A673 (cell line): ENCODE measurements at regions not wholly inside any gene's neighbourhood (a gene's known extent, or its start where the extent isn't known, plus 50 kb on each side); places are given as distances from the start of the nearest gene placed in this dataset.

Source experiments
- EZH2 ChIP-seq: fragments of 200-600 bp; sonication (generic); IDR thresholded peaks from 2 replicates; pipeline ENCODE4 v1.6.1; 2017; ENCODE audit warnings: borderline replicate concordance, low read depth, mild to moderate bottlenecking, mixed read lengths, antibody characterized with exemption, low read length; ENCODE audit not compliant: poor library complexity, severe bottlenecking
- TF ChIP-seq, protein P1 (sequence below): fragments of 300-800, 200-600 bp; sonication (generic); conservative IDR thresholded peaks from 2 replicates; pipeline ENCODE4 v1.5.1; 2017; ENCODE audit warnings: low read depth, mild to moderate bottlenecking, antibody characterized with exemption, low read length, moderate library complexity, mixed read lengths

DNA sequence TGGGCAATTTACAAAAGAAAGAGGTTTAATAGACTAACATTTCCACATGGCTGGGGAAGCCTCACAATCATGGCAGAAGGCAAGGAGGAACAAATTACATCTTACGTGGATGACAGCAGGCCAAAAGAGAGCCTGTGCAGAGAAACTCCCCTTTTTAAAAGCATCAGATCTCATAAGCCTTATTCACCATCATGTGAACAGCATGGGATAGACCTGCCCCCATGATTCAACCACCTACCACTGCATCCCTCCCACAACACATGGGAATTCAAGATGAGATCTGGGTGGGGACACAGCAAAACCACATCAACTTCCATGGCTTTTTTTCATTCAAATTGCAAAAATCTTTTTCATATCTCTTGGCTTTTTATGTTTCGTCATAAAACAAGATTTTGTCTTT is 67.6 kb upstream of the GADL1 start:
- TF ChIP-seq, protein P1, sequence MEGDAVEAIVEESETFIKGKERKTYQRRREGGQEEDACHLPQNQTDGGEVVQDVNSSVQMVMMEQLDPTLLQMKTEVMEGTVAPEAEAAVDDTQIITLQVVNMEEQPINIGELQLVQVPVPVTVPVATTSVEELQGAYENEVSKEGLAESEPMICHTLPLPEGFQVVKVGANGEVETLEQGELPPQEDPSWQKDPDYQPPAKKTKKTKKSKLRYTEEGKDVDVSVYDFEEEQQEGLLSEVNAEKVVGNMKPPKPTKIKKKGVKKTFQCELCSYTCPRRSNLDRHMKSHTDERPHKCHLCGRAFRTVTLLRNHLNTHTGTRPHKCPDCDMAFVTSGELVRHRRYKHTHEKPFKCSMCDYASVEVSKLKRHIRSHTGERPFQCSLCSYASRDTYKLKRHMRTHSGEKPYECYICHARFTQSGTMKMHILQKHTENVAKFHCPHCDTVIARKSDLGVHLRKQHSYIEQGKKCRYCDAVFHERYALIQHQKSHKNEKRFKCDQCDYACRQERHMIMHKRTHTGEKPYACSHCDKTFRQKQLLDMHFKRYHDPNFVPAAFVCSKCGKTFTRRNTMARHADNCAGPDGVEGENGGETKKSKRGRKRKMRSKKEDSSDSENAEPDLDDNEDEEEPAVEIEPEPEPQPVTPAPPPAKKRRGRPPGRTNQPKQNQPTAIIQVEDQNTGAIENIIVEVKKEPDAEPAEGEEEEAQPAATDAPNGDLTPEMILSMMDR = no peak
- TF ChIP-seq EZH2 = no peak
